Gastrocnemius medialis (tissue), 4 donors: ENCODE measurements at regions not wholly inside any gene's neighbourhood (a gene's known extent, or its start where the extent isn't known, plus 50 kb on each side); places are given as distances from the start of the nearest gene placed in this dataset.

Source experiments
- POLR2A ChIP-seq, 2 donors: fragments of 450-650 bp; IDR thresholded peaks; one replicate each; pipeline ENCODE4 v1.6.1; 2017; ENCODE audit warnings: antibody characterized with exemption in 2 of 2, mild to moderate bottlenecking in 2 of 2, moderate library complexity in 2 of 2
- TF ChIP-seq, protein P1 (sequence below), 5 experiments: fragments of 450-650 bp in 3 of 5; fragments of 200-600 bp in 2 of 5; sonication (generic) in 2 of 5; IDR thresholded peaks in 4 of 5; conservative IDR thresholded peaks in 1 of 5; 1 replicate in 4 of 5; 2 replicates in 1 of 5; pipeline ENCODE4 v1.5.1; 2016 to 2019; ENCODE audit warnings: antibody characterized with exemption in 5 of 5, mild to moderate bottlenecking in 3 of 5, moderate library complexity in 3 of 5

DNA sequence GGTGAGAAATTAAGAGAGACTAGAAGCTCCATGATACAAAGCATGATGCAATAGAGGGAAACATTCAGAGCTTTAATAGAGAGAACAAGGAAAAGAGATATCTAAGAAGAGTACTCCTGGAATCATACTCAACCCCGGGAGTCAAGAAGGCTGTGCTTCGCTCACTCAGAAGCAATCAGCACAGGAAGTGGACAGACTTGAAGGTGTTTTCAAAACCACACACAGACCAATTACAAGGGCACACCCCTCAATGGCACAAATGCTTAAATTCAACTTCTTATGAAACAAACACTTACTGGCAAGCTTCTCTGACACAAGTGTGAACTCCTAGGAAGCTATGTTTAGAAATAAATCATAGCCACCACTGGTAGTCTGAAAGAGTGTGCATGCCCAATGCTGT, 462.3 kb downstream of the GABRG2 start:
- TF ChIP-seq, protein P1, sequence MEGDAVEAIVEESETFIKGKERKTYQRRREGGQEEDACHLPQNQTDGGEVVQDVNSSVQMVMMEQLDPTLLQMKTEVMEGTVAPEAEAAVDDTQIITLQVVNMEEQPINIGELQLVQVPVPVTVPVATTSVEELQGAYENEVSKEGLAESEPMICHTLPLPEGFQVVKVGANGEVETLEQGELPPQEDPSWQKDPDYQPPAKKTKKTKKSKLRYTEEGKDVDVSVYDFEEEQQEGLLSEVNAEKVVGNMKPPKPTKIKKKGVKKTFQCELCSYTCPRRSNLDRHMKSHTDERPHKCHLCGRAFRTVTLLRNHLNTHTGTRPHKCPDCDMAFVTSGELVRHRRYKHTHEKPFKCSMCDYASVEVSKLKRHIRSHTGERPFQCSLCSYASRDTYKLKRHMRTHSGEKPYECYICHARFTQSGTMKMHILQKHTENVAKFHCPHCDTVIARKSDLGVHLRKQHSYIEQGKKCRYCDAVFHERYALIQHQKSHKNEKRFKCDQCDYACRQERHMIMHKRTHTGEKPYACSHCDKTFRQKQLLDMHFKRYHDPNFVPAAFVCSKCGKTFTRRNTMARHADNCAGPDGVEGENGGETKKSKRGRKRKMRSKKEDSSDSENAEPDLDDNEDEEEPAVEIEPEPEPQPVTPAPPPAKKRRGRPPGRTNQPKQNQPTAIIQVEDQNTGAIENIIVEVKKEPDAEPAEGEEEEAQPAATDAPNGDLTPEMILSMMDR (IDR thresholded peaks at IDR 0.05 in 4 of 5, conservative IDR thresholded peaks at IDR 0.05 in 1 of 5): no peak
- no peak for TF ChIP-seq POLR2A (IDR thresholded peaks at IDR 0.05)
